ENCODE measurements at regions not wholly inside any gene's neighbourhood (a gene's known extent, or its start where the extent isn't known, plus 50 kb on each side); places are given as distances from the start of the nearest gene placed in this dataset.

- no peak for DNase-seq
- no peaks in the 10 kb centered on the region for H3K79me1 ChIP-seq (ENCODE audit: low read length)
- H3K56ac ChIP-seq (ENCODE audit: low read length): no peak overlapping the region
- no peak overlapping the region for H3K23ac ChIP-seq (ENCODE audit: low read length)
- no peak overlapping the region for H3K18ac ChIP-seq (ENCODE audit: low read length)
- no peak overlapping the region for H3K4me3 ChIP-seq (ENCODE audit: low read length)
- no peak overlapping the region for H4K8ac ChIP-seq (ENCODE audit: low read depth, low read length)
- no CpG with 5 or more reads among the region's 1 CpG for WGBS (ENCODE audit: extremely low coverage, insufficient coverage, low lambda C conversion rate)
- H2BK5ac ChIP-seq (ENCODE audit: low read length): no peak overlapping the region
- no peak overlapping the region for H3K27ac ChIP-seq (ENCODE audit: low read depth, low read length)
- no peak overlapping the region for H3K9ac ChIP-seq (ENCODE audit: low read length)
- no peak overlapping the region for H3K4me2 ChIP-seq (ENCODE audit: low read length)
- no peaks in the 10 kb centered on the region for H3K27me3 ChIP-seq (ENCODE audit: insufficient read depth, low read length, poor library complexity)
- no peaks in the 10 kb centered on the region for H3K79me2 ChIP-seq (ENCODE audit: control insufficient read depth, insufficient read depth, low read length)
- no peak overlapping the region for H2AK5ac ChIP-seq (ENCODE audit: low read length)
- H3K4me1 ChIP-seq (ENCODE audit: control insufficient read depth, low read depth, low read length): no peaks in the 10 kb centered on the region
- H3K36me3 ChIP-seq (ENCODE audit: control insufficient read depth, insufficient read depth, low read length): no peaks in the 10 kb centered on the region
- H2BK15ac ChIP-seq (replicated peaks; ENCODE audit: low read depth): no peak overlapping the region
- H3K4ac ChIP-seq (ENCODE audit: low read depth, low read length): no peak overlapping the region
- H4K5ac ChIP-seq (ENCODE audit: low read length): no peak overlapping the region
- H2BK120ac ChIP-seq (ENCODE audit: low read depth, low read length): no peak overlapping the region
Observed at GRCh38 chr4:153116801-153117200, 87.4 kb upstream of the TRIM2 start.

- H3K56ac ChIP-seq (ENCODE audit: low read length): no peak overlapping the region
- no peak overlapping the region for H3K23ac ChIP-seq (ENCODE audit: low read length)
- no peak overlapping the region for H3K18ac ChIP-seq (ENCODE audit: low read length)
- H2AK5ac ChIP-seq (ENCODE audit: low read length): no peak overlapping the region
- H3K4me3 ChIP-seq (ENCODE audit: low read length): no peak overlapping the region
- no peak for DNase-seq
- no peak overlapping the region for H4K5ac ChIP-seq (ENCODE audit: low read length)
- no peak overlapping the region for H3K4ac ChIP-seq (ENCODE audit: low read depth, low read length)
- WGBS (ENCODE audit: extremely low coverage, insufficient coverage, low lambda C conversion rate): no CpG with 5 or more reads among the region's 5 CpGs
- H2BK5ac ChIP-seq (ENCODE audit: low read length): no peak overlapping the region
- no peak overlapping the region for H4K8ac ChIP-seq (ENCODE audit: low read depth, low read length)
- H3K27me3 ChIP-seq (ENCODE audit: insufficient read depth, low read length, poor library complexity): no peaks in the 10 kb centered on the region
- no peak overlapping the region for H2BK120ac ChIP-seq (ENCODE audit: low read depth, low read length)
- H3K4me2 ChIP-seq (ENCODE audit: low read length): no peak overlapping the region
- no peaks in the 10 kb centered on the region for H3K4me1 ChIP-seq (ENCODE audit: control insufficient read depth, low read depth, low read length)
- no peak overlapping the region for H3K27ac ChIP-seq (ENCODE audit: low read depth, low read length)
- H3K36me3 ChIP-seq (ENCODE audit: control insufficient read depth, insufficient read depth, low read length): no peaks in the 10 kb centered on the region
- H3K79me2 ChIP-seq (ENCODE audit: control insufficient read depth, insufficient read depth, low read length): no peaks in the 10 kb centered on the region
- H3K9ac ChIP-seq (ENCODE audit: low read length): no peak overlapping the region
- H3K79me1 ChIP-seq (ENCODE audit: low read length): no peaks in the 10 kb centered on the region
- no peak overlapping the region for H2BK15ac ChIP-seq (replicated peaks; ENCODE audit: low read depth)
Observed at GRCh38 chr4:153117554-153117953, 86.7 kb upstream of the TRIM2 start.

GRCh38 chr4:153119626-153120025 is 84.6 kb upstream of the TRIM2 start:
- Histone ChIP-seq H3K27ac (ENCODE audit: low read depth, low read length) (no peak overlapping the region), H3K4me3 (ENCODE audit: low read length) (no peak overlapping the region), H2BK120ac (ENCODE audit: low read depth, low read length) (no peak overlapping the region), H2AK5ac (ENCODE audit: low read length) (no peak overlapping the region), H3K4ac (ENCODE audit: low read depth, low read length) (no peak overlapping the region), H2BK5ac (ENCODE audit: low read length) (no peak overlapping the region), H3K4me1 (ENCODE audit: control insufficient read depth, low read depth, low read length) (no peaks in the 10 kb centered on the region), H4K5ac (ENCODE audit: low read length) (no peak overlapping the region), H3K79me2 (ENCODE audit: control insufficient read depth, insufficient read depth, low read length) (no peaks in the 10 kb centered on the region), H2BK15ac (replicated peaks; ENCODE audit: low read depth) (no peak overlapping the region), H3K79me1 (ENCODE audit: low read length) (no peaks in the 10 kb centered on the region), H3K9ac (ENCODE audit: low read length) (no peak overlapping the region), H3K4me2 (ENCODE audit: low read length) (no peak overlapping the region), H4K8ac (ENCODE audit: low read depth, low read length) (no peak overlapping the region), H3K27me3 (ENCODE audit: insufficient read depth, low read length, poor library complexity) (no peaks in the 10 kb centered on the region), H3K18ac (ENCODE audit: low read length) (no peak overlapping the region), H3K56ac (ENCODE audit: low read length) (no peak overlapping the region), H3K23ac (ENCODE audit: low read length) (no peak overlapping the region), H3K36me3 (ENCODE audit: control insufficient read depth, insufficient read depth, low read length) (no peaks in the 10 kb centered on the region)
- DNase-seq: no peak
- WGBS (ENCODE audit: extremely low coverage, insufficient coverage, low lambda C conversion rate): no CpG with 5 or more reads among the region's 2 CpGs

- Histone ChIP-seq H2AK5ac (ENCODE audit: low read length) (no peak overlapping the region), H2BK120ac (ENCODE audit: low read depth, low read length) (no peak overlapping the region), H4K5ac (ENCODE audit: low read length) (no peak overlapping the region), H2BK15ac (replicated peaks; ENCODE audit: low read depth) (no peak overlapping the region), H3K56ac (ENCODE audit: low read length) (no peak overlapping the region), H3K9ac (ENCODE audit: low read length) (no peak overlapping the region), H3K4me1 (ENCODE audit: control insufficient read depth, low read depth, low read length) (no peaks in the 10 kb centered on the region), H4K8ac (ENCODE audit: low read depth, low read length) (no peak overlapping the region), H3K18ac (ENCODE audit: low read length) (no peak overlapping the region), H3K4me3 (ENCODE audit: low read length) (no peak overlapping the region), H3K79me1 (ENCODE audit: low read length) (no peaks in the 10 kb centered on the region), H3K36me3 (ENCODE audit: control insufficient read depth, insufficient read depth, low read length) (no peaks in the 10 kb centered on the region), H3K4ac (ENCODE audit: low read depth, low read length) (no peak overlapping the region), H3K27ac (ENCODE audit: low read depth, low read length) (no peak overlapping the region), H3K79me2 (ENCODE audit: control insufficient read depth, insufficient read depth, low read length) (no peaks in the 10 kb centered on the region), H3K23ac (ENCODE audit: low read length) (no peak overlapping the region), H3K4me2 (ENCODE audit: low read length) (no peak overlapping the region), H3K27me3 (ENCODE audit: insufficient read depth, low read length, poor library complexity) (no peaks in the 10 kb centered on the region), H2BK5ac (ENCODE audit: low read length) (no peak overlapping the region)
- WGBS (ENCODE audit: extremely low coverage, insufficient coverage, low lambda C conversion rate): no CpG with 5 or more reads among the region's 2 CpGs
- no peak for DNase-seq
Observed at GRCh38 chr4:153120235-153120634, 84.0 kb upstream of the TRIM2 start.

- no peak for DNase-seq
- no peaks in the 10 kb centered on the region for H3K36me3 ChIP-seq (ENCODE audit: control insufficient read depth, insufficient read depth, low read length)
- H2BK5ac ChIP-seq (ENCODE audit: low read length): no peak overlapping the region
- no peak overlapping the region for H3K18ac ChIP-seq (ENCODE audit: low read length)
- no peak overlapping the region for H3K4ac ChIP-seq (ENCODE audit: low read depth, low read length)
- no peak overlapping the region for H2BK120ac ChIP-seq (ENCODE audit: low read depth, low read length)
- no peaks in the 10 kb centered on the region for H3K79me1 ChIP-seq (ENCODE audit: low read length)
- H3K9ac ChIP-seq (ENCODE audit: low read length): no peak overlapping the region
- no peak overlapping the region for H2AK5ac ChIP-seq (ENCODE audit: low read length)
- no peak overlapping the region for H3K23ac ChIP-seq (ENCODE audit: low read length)
- no peak overlapping the region for H2BK15ac ChIP-seq (replicated peaks; ENCODE audit: low read depth)
- H3K4me1 ChIP-seq (ENCODE audit: control insufficient read depth, low read depth, low read length): peaks cover 2% of the 10 kb centered on the region
- no peak overlapping the region for H4K5ac ChIP-seq (ENCODE audit: low read length)
- H3K27ac ChIP-seq (ENCODE audit: low read depth, low read length): no peak overlapping the region
- no CpG with 5 or more reads among the region's 6 CpGs for WGBS (ENCODE audit: extremely low coverage, insufficient coverage, low lambda C conversion rate)
- no peak overlapping the region for H3K4me3 ChIP-seq (ENCODE audit: low read length)
- H4K8ac ChIP-seq (ENCODE audit: low read depth, low read length): no peak overlapping the region
- H3K27me3 ChIP-seq (ENCODE audit: insufficient read depth, low read length, poor library complexity): no peaks in the 10 kb centered on the region
- H3K79me2 ChIP-seq (ENCODE audit: control insufficient read depth, insufficient read depth, low read length): no peaks in the 10 kb centered on the region
- H3K56ac ChIP-seq (ENCODE audit: low read length): no peak overlapping the region
- no peak overlapping the region for H3K4me2 ChIP-seq (ENCODE audit: low read length)
Observed at GRCh38 chr4:153122855-153123254, 81.4 kb upstream of the TRIM2 start.

GRCh38 chr4:153126137-153126536 is 78.1 kb upstream of the TRIM2 start:
- H3K4me1 ChIP-seq (ENCODE audit: control insufficient read depth, low read depth, low read length): peaks cover 2% of the 10 kb centered on the region
- H3K4me3 ChIP-seq (ENCODE audit: low read length): no peak overlapping the region
- H3K9ac ChIP-seq (ENCODE audit: low read length): no peak overlapping the region
- H3K79me2 ChIP-seq (ENCODE audit: control insufficient read depth, insufficient read depth, low read length): no peaks in the 10 kb centered on the region
- H3K56ac ChIP-seq (ENCODE audit: low read length): no peak overlapping the region
- no peak overlapping the region for H3K4me2 ChIP-seq (ENCODE audit: low read length)
- no peak overlapping the region for H4K5ac ChIP-seq (ENCODE audit: low read length)
- no peaks in the 10 kb centered on the region for H3K79me1 ChIP-seq (ENCODE audit: low read length)
- H2BK5ac ChIP-seq (ENCODE audit: low read length): no peak overlapping the region
- no peak overlapping the region for H3K23ac ChIP-seq (ENCODE audit: low read length)
- H2BK15ac ChIP-seq (replicated peaks; ENCODE audit: low read depth): no peak overlapping the region
- no peaks in the 10 kb centered on the region for H3K27me3 ChIP-seq (ENCODE audit: insufficient read depth, low read length, poor library complexity)
- H2BK120ac ChIP-seq (ENCODE audit: low read depth, low read length): no peak overlapping the region
- H2AK5ac ChIP-seq (ENCODE audit: low read length): no peak overlapping the region
- no peak overlapping the region for H4K8ac ChIP-seq (ENCODE audit: low read depth, low read length)
- no peak overlapping the region for H3K27ac ChIP-seq (ENCODE audit: low read depth, low read length)
- H3K18ac ChIP-seq (ENCODE audit: low read length): no peak overlapping the region
- no CpG with 5 or more reads among the region's 4 CpGs for WGBS (ENCODE audit: extremely low coverage, insufficient coverage, low lambda C conversion rate)
- no peak overlapping the region for H3K4ac ChIP-seq (ENCODE audit: low read depth, low read length)
- DNase-seq: no peak
- no peaks in the 10 kb centered on the region for H3K36me3 ChIP-seq (ENCODE audit: control insufficient read depth, insufficient read depth, low read length)
